ENCODE measurements at regions not wholly inside any gene's neighbourhood (a gene's known extent, or its start where the extent isn't known, plus 50 kb on each side); places are given as distances from the start of the nearest gene placed in this dataset.

DNA sequence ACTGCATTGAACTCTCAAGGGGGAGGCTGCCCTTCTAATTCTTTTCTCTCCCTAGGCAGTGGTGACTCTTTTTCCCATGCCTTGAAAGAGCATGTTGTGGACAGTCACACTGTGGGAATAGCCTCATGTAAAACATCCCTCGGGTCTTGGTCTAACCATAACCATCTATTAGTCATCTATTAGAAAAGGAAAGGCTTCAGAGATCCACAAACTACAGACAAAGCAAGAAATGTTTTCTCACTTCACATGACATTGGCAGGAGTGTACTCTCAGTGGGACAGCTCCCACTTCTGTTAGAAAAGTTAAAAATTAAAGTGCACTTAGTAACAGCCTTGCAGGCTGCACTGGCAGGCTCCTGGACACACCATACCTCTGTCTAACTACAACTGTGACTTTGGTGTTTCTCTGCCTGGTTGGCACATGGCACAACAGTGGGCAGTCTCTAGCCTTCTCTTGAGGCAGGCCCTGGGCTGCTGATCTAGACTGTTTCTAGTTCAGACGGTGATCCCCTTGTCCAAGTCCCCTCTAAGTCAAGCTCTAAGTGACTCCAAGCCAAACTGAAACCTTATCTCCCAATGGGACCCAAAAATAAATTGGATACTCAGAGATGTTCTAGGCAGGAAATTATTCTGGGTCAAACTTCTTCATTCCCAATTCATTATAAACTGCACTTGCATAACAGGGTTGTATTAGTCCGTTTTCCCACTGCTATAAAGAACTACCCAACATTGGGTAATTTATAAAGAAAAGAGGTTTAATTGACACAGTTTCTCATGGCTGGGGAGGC is 57.9 kb upstream of the ITGB1 start:
- TF ChIP-seq CTCF (IDR thresholded peaks at IDR 0.05), result no peak

DNA sequence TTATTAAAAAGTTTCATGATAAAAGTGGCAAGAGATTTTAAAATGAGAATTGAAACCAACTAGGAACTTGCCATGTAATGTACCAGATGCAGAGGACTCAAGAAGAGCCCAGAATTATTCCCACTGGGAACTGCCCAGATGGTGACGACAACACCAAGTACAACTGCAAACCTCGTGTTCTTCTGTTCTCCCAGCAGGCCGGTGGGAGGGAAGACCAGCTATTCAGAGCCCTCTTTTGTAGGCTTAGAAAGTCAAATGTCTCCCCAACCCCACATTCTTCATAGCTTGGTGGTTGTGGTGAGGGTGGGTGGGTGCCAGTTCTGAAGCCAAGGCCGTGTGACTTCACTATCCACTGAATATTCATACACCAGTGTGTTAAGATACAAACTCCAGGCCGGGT is 54.3 kb upstream of the ITGB1 start:
- TF ChIP-seq CTCF (IDR thresholded peaks at IDR 0.05), result no peak

DNA sequence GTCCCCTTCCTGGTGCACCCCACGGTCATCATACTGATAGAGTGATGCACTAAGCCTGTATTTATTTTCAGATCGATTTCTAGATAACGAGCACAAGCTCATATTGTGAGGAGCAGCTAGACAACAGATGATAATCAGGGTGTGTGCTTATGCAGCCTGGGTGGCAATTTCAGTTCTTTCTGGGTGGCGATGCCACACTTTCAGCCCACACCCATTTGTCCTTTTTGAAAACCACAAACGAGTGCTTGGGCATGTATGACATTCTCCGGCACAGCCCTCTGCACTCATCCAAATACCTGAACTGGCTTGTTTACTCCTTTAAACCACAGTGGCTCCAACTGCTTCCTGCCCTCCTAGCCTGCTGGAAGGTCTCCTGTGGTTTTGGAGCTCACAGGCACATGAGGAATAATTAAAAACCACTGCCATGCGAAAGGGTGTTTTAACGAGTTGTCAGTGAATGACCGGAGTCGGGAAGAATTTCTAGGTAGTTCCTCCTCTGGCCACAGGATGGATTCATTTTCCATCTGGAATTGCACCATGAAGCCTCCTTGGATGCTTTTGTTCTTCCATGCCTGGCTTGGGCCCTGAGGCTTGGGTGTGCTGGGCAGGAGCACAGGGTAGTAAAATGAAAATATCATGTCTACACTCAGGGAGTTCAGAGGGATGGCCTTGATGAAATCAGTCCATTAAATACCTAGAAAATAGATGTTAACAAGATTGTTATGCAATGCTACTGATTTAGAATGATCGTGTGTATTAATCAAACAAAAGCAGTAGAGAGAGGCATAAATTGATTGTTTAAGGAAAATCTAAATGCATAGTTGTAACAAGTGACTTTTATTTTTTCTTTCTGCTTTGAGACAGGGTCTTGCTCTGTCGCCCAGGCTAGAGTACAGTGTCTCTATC is 52.4 kb upstream of the ITGB1 start:
- peak; percentile 50; the same call in 1 of the 2 replicates for TF ChIP-seq CTCF (IDR thresholded peaks at IDR 0.05)

- no peak for TF ChIP-seq CTCF (IDR thresholded peaks at IDR 0.05)
Measured at GRCh38 chr10:33009244-33010131, 51.5 kb upstream of the ITGB1 start.

- TF ChIP-seq CTCF (IDR thresholded peaks at IDR 0.05), result peak; percentile 99
Measured at GRCh38 chr10:33008499-33009243, 50.6 kb upstream of the ITGB1 start.

All from LNCAP (cell line).